ENCODE measurements at regions not wholly inside any gene's neighbourhood (a gene's known extent, or its start where the extent isn't known, plus 50 kb on each side); places are given as distances from the start of the nearest gene placed in this dataset.

DNA sequence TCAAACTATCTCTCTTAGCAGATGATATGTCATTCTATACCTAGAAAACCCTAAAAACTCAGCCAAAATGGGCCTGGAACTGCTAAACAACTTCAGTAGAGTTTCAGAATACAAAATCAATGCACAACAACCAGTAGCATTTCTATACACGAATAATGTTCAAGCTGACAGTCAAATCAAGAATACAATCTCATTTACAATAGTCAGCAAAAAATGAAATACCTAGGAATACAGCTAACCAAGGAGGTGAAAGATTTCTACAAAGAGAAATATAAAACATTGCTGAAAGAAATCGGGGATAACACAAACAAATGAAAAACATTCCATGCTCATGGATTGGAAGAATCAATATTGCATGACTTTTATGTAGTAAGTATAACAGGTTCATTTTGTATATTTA lies 804.8 kb downstream of the SLITRK1 start:
- TF ChIP-seq, protein P1, sequence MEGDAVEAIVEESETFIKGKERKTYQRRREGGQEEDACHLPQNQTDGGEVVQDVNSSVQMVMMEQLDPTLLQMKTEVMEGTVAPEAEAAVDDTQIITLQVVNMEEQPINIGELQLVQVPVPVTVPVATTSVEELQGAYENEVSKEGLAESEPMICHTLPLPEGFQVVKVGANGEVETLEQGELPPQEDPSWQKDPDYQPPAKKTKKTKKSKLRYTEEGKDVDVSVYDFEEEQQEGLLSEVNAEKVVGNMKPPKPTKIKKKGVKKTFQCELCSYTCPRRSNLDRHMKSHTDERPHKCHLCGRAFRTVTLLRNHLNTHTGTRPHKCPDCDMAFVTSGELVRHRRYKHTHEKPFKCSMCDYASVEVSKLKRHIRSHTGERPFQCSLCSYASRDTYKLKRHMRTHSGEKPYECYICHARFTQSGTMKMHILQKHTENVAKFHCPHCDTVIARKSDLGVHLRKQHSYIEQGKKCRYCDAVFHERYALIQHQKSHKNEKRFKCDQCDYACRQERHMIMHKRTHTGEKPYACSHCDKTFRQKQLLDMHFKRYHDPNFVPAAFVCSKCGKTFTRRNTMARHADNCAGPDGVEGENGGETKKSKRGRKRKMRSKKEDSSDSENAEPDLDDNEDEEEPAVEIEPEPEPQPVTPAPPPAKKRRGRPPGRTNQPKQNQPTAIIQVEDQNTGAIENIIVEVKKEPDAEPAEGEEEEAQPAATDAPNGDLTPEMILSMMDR (IDR thresholded peaks at IDR 0.05; ENCODE audit: insufficient read depth, low read length) = no peak
- TF ChIP-seq SPI1 (IDR thresholded peaks at IDR 0.05; ENCODE audit: borderline replicate concordance, low read depth) (no peak), POLR2AphosphoS5 (IDR thresholded peaks at IDR 0.05; ENCODE audit: low read depth) (no peak)
- TF ChIP-seq, protein P2, sequence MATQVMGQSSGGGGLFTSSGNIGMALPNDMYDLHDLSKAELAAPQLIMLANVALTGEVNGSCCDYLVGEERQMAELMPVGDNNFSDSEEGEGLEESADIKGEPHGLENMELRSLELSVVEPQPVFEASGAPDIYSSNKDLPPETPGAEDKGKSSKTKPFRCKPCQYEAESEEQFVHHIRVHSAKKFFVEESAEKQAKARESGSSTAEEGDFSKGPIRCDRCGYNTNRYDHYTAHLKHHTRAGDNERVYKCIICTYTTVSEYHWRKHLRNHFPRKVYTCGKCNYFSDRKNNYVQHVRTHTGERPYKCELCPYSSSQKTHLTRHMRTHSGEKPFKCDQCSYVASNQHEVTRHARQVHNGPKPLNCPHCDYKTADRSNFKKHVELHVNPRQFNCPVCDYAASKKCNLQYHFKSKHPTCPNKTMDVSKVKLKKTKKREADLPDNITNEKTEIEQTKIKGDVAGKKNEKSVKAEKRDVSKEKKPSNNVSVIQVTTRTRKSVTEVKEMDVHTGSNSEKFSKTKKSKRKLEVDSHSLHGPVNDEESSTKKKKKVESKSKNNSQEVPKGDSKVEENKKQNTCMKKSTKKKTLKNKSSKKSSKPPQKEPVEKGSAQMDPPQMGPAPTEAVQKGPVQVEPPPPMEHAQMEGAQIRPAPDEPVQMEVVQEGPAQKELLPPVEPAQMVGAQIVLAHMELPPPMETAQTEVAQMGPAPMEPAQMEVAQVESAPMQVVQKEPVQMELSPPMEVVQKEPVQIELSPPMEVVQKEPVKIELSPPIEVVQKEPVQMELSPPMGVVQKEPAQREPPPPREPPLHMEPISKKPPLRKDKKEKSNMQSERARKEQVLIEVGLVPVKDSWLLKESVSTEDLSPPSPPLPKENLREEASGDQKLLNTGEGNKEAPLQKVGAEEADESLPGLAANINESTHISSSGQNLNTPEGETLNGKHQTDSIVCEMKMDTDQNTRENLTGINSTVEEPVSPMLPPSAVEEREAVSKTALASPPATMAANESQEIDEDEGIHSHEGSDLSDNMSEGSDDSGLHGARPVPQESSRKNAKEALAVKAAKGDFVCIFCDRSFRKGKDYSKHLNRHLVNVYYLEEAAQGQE (IDR thresholded peaks at IDR 0.05; ENCODE audit: insufficient replicate concordance, low read depth) = no peak

Measured in HL-60 (cell line).